GM19452 (cell line): ENCODE measurements at regions not wholly inside any gene's neighbourhood (a gene's known extent, or its start where the extent isn't known, plus 50 kb on each side); places are given as distances from the start of the nearest gene placed in this dataset.
"Not testable (repeated sequence)": the region's sequence is repeated elsewhere in the genome, so short reads cannot be mapped to it uniquely, and the experiment has no call there.

Experiments
- ATAC-seq: cut with Tn5 transposase; IDR thresholded peaks from one replicate; pipeline ENCODE4 v1.9.1; 2021; ENCODE audit not compliant: unreplicated experiment

- no peak for ATAC-seq
These were observed 336.0 kb upstream of the NFIA start for GRCh38 chr1:60746278-60746791.

GRCh38 chr1:60745484-60745883, 336.9 kb upstream of the NFIA start:
- no peak for ATAC-seq

- no peak for ATAC-seq
These were observed 340.0 kb upstream of the NFIA start for GRCh38 chr1:60742339-60742738.

GRCh38 chr1:60740154-60740553, 342.2 kb upstream of the NFIA start:
- no peak for ATAC-seq

GRCh38 chr1:60739729-60740128, 342.6 kb upstream of the NFIA start:
- no peak for ATAC-seq

GRCh38 chr1:60732977-60733401, 349.4 kb upstream of the NFIA start:
- ATAC-seq, result no peak

GRCh38 chr1:60731321-60731720, 351.0 kb upstream of the NFIA start:
- ATAC-seq, result no peak

GRCh38 chr1:60727552-60727951, 354.8 kb upstream of the NFIA start:
- no peak for ATAC-seq

GRCh38 chr1:60716472-60716871, 365.9 kb upstream of the NFIA start:
- no peak for ATAC-seq

GRCh38 chr1:60715970-60716369, 366.4 kb upstream of the NFIA start:
- ATAC-seq, result no peak

GRCh38 chr1:60709426-60709825, 372.9 kb upstream of the NFIA start:
- no peak for ATAC-seq

GRCh38 chr1:60705026-60705425, 377.3 kb upstream of the NFIA start:
- no peak for ATAC-seq

GRCh38 chr1:60703155-60703554, 379.2 kb upstream of the NFIA start:
- no peak for ATAC-seq

- no peak for ATAC-seq
These were observed 383.0 kb upstream of the NFIA start for GRCh38 chr1:60699325-60699724.

- ATAC-seq, result no peak
These were observed 385.0 kb upstream of the NFIA start for GRCh38 chr1:60697204-60697994.

GRCh38 chr1:60696512-60696911, 385.8 kb upstream of the NFIA start:
- ATAC-seq, result no peak

GRCh38 chr1:60695716-60696171, 386.6 kb upstream of the NFIA start:
- ATAC-seq, result no peak

- ATAC-seq, result no peak
These were observed 387.4 kb upstream of the NFIA start for GRCh38 chr1:60694980-60695379.

GRCh38 chr1:60692031-60692430, 390.3 kb upstream of the NFIA start:
- no peak for ATAC-seq

GRCh38 chr1:60688221-60688620, 394.1 kb upstream of the NFIA start:
- not testable (repeated sequence) for ATAC-seq

GRCh38 chr1:60681095-60681860, 401.1 kb upstream of the NFIA start:
- no peak for ATAC-seq
